ENCODE measurements at regions not wholly inside any gene's neighbourhood (a gene's known extent, or its start where the extent isn't known, plus 50 kb on each side); places are given as distances from the start of the nearest gene placed in this dataset.
"Not testable (repeated sequence)": the region's sequence is repeated elsewhere in the genome, so short reads cannot be mapped to it uniquely, and the experiment has no call there.

DNA sequence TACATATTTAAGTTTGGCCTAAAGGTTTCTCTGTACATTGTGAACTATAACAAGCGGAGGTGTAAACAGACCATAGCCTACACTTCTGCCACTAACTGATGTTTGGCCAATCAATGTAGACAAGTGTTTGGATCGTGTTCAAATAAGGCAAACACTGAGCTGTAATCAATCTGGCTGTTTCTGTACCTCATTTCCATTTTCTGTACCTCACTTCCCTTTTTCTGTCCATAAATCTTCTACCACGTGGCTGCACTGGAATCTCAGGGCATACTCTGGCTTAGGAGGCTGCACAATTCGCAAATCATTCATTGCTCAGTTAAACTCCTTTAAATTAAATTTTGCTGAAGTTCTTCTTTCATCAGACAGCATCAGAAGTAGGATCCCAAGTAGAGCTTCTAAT lies 140.9 kb downstream of the SLC25A46 start:
- TF ChIP-seq, protein P1, sequence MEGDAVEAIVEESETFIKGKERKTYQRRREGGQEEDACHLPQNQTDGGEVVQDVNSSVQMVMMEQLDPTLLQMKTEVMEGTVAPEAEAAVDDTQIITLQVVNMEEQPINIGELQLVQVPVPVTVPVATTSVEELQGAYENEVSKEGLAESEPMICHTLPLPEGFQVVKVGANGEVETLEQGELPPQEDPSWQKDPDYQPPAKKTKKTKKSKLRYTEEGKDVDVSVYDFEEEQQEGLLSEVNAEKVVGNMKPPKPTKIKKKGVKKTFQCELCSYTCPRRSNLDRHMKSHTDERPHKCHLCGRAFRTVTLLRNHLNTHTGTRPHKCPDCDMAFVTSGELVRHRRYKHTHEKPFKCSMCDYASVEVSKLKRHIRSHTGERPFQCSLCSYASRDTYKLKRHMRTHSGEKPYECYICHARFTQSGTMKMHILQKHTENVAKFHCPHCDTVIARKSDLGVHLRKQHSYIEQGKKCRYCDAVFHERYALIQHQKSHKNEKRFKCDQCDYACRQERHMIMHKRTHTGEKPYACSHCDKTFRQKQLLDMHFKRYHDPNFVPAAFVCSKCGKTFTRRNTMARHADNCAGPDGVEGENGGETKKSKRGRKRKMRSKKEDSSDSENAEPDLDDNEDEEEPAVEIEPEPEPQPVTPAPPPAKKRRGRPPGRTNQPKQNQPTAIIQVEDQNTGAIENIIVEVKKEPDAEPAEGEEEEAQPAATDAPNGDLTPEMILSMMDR (IDR thresholded peaks at IDR 0.05; ENCODE audit: low read depth, low read length), result no peak
- no peak for DNase-seq (ENCODE audit: low read depth in 2 of 2)
- H3K4me3 ChIP-seq (replicated peaks in 1 of 2; ENCODE audit: low read depth in 2 of 2, low read length in 2 of 2), result no peak overlapping the region

DNA sequence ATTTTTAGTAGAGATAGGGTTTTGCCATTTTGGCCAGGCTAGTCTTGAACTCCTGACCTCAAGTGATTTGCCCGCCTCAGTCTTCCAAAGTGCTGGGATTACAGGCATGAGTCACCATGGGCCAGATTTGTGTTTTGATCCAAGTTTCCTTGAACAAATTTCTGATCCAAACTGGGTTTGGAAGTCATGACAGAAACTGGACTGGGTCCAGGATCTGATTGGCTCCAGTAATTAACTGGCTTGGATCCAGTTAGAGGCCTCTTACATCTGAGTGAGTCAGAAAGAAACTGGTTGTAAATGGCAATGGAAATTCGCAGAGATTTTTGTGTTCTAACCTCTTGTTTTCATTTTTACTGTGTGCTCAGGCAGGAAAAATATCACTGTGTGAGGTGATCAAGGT lies 141.6 kb downstream of the SLC25A46 start:
- no peak overlapping the region for H3K4me3 ChIP-seq (replicated peaks in 1 of 2; ENCODE audit: low read depth in 2 of 2, low read length in 2 of 2)
- peak; percentile 94 to 98 for DNase-seq (ENCODE audit: low read depth in 2 of 2)

DNA sequence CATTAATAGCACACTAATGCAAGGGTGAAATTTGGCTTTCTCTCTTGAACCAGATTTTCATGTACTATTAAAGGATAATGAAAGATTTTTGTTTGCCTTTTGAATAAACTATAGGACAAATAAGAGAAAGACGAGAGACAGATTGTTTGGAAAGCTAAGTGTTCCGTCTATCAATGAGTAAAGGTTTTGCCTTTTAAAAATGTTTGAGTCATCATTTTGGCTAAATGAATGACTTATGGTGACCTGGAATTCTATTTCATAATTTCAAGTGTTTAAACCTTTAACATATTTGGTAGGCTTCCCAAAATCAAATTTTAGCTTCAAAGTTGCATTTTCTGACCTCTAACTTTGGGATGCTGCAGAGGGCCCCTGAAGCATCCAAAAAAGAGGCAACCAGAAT lies 145.2 kb downstream of the SLC25A46 start:
- TF ChIP-seq, protein P1 (IDR thresholded peaks at IDR 0.05; ENCODE audit: low read depth, low read length), result no peak
- DNase-seq (ENCODE audit: low read depth in 2 of 2), result peak; percentile 29 to 65
- H3K4me3 ChIP-seq (replicated peaks in 1 of 2; ENCODE audit: low read depth in 2 of 2, low read length in 2 of 2), result no peak overlapping the region

More for the DNA sequence above, 141.6 kb downstream of the SLC25A46 start:
- TF ChIP-seq, protein P1 (IDR thresholded peaks at IDR 0.05; ENCODE audit: low read depth, low read length), result no peak

GRCh38 chr5:110887170-110887569 lies 148.4 kb downstream of the SLC25A46 start:
- not testable (repeated sequence) for DNase-seq (ENCODE audit: low read depth in 2 of 2); H3K4me3 ChIP-seq (replicated peaks in 1 of 2; ENCODE audit: low read depth in 2 of 2, low read length in 2 of 2)

- not testable (repeated sequence) for DNase-seq (ENCODE audit: low read depth in 2 of 2); H3K4me3 ChIP-seq (replicated peaks in 1 of 2; ENCODE audit: low read depth in 2 of 2, low read length in 2 of 2)
Measured at GRCh38 chr5:110893854-110894483, 155.2 kb downstream of the SLC25A46 start.

DNA sequence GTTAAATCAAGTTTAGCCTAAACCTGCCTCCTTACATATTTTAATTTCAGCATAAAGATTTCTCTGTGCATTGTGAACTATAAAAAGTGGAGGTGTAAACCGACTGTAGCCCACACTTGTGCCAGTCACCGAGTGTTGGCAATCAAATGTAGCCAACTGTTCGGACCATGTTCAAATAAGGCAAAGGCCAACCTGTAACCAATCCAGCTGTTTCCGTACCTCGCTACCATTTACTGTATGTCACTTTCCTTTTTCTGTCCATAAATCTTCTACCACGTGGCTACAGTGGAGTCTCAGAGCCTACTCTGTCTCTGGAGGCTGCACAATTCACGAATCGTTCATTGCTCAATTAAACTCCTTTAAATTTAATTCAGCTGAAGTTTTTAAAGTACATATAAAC lies 156.0 kb downstream of the SLC25A46 start:
- TF ChIP-seq, protein P1 (IDR thresholded peaks at IDR 0.05; ENCODE audit: low read depth, low read length), result no peak
- H3K4me3 ChIP-seq (replicated peaks in 1 of 2; ENCODE audit: low read depth in 2 of 2, low read length in 2 of 2), result no peak overlapping the region
- no peak for DNase-seq (ENCODE audit: low read depth in 2 of 2)

DNA sequence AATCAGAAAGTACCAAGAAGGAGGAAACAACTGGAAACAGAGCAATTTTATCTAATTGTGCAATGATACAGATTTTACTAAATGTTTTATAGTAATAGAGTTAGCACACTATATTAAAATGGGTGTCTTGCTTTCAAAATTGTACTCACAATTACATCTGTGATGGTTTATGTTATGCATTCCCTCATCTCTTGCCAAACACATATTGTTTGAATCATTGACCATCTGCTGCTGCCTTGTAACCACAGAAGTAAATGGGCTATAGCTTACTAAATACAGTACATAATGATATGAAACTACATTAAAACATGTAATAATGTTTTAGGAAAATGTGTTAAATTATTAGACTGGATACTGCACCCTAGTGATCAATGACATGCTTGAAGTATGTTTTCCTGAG lies 158.1 kb downstream of the SLC25A46 start:
- DNase-seq (ENCODE audit: low read depth in 2 of 2), result peak; percentile 33 to 77
- TF ChIP-seq, protein P1 (IDR thresholded peaks at IDR 0.05; ENCODE audit: low read depth, low read length), result no peak
- H3K4me3 ChIP-seq (replicated peaks in 1 of 2; ENCODE audit: low read depth in 2 of 2, low read length in 2 of 2), result no peak overlapping the region
